Naive thymus-derived CD8-positive, alpha-beta T cell (primary cell): ENCODE measurements at regions not wholly inside any gene's neighbourhood (a gene's known extent, or its start where the extent isn't known, plus 50 kb on each side); places are given as distances from the start of the nearest gene placed in this dataset.

ENCODE experiments used
- ATAC-seq, 2 donors: fragments of 150-1000 bp; cut with Tn5 transposase in 1 of 2; sonication (Bioruptor Pico), chemical (Tn5 transposase) in 1 of 2; 1 replicate in 1 of 2; 2 replicates in 1 of 2; pipeline ENCODE4 v1.10.0; 2021; ENCODE audit warnings: mild to moderate bottlenecking in 2 of 2, moderate library complexity in 2 of 2
- POLR2A ChIA-PET: fragments of 350-600 bp; sonication (Branson Sonifier 250); formaldehyde crosslinking; loops from one replicate; lab custom pipeline; 2021; ENCODE audit warnings: antibody characterized with exemption; lab: Charles Lee
- DNase-seq, 10 donors: peaks; one replicate each; pipeline versions ENCODE4 v3.0.0 to v3.0.0-alpha.2; 2020 to 2022
- H3K27ac Mint-ChIP-seq, 10 donors: one replicate each; pipeline ENCODE4 v1.8.0; 2020 to 2022; ENCODE audit warnings: mild to moderate bottlenecking in 10 of 10, mixed read lengths in 10 of 10, moderate library complexity in 4 of 10, inconsistent platforms in 1 of 10
- H3K27me3 Mint-ChIP-seq, 5 donors: one replicate each; pipeline ENCODE4 v1.8.0; 2021 to 2022; ENCODE audit warnings: mixed read lengths in 5 of 5
- H3K36me3 Mint-ChIP-seq, 3 donors: one replicate each; pipeline ENCODE4 v1.8.0; 2020 to 2022; ENCODE audit warnings: mixed read lengths in 3 of 3, mild to moderate bottlenecking in 2 of 3, inconsistent platforms in 1 of 3
- H3K4me1 Mint-ChIP-seq, 4 donors: one replicate each; pipeline ENCODE4 v1.8.0; 2021 to 2022; ENCODE audit warnings: mixed read lengths in 4 of 4
- H3K4me3 Mint-ChIP-seq, 10 donors: one replicate each; pipeline ENCODE4 v1.8.0; 2020 to 2022; ENCODE audit warnings: mild to moderate bottlenecking in 10 of 10, mixed read lengths in 10 of 10, moderate library complexity in 6 of 10, inconsistent platforms in 1 of 10
- H3K9me3 Mint-ChIP-seq, 9 donors: one replicate each; pipeline ENCODE4 v1.8.0; 2020 to 2022; ENCODE audit warnings: mixed read lengths in 9 of 9, mild to moderate bottlenecking in 3 of 9, inconsistent platforms in 1 of 9, moderate library complexity in 1 of 9

- no peaks in the 10 kb centered on the region for H3K4me1 Mint-ChIP-seq
- H3K4me3 Mint-ChIP-seq: no peak overlapping the region
- no peak overlapping the region for H3K27ac Mint-ChIP-seq
- H3K9me3 Mint-ChIP-seq: peaks cover 0 to 14% (median 4%) of the 10 kb centered on the region in 9 donors
- no peaks in the 10 kb centered on the region for H3K36me3 Mint-ChIP-seq
- H3K27me3 Mint-ChIP-seq: no peaks in the 10 kb centered on the region
- POLR2A ChIA-PET: no interaction called here
- ATAC-seq (no peak), DNase-seq (no peak)
Observed at GRCh38 chr3:25145176-25145575, 282.9 kb upstream of the RARB start.

- no peak for ATAC-seq
- DNase-seq: no peak
- no peak overlapping the region for H3K27ac Mint-ChIP-seq
- H3K27me3 Mint-ChIP-seq: no peaks in the 10 kb centered on the region
- no peaks in the 10 kb centered on the region for H3K36me3 Mint-ChIP-seq
- no peaks in the 10 kb centered on the region for H3K4me1 Mint-ChIP-seq
- H3K4me3 Mint-ChIP-seq: no peak overlapping the region
- POLR2A ChIA-PET: no interaction called here
- H3K9me3 Mint-ChIP-seq: peaks cover 0 to 16% (median 6%) of the 10 kb centered on the region in 9 donors
Observed at GRCh38 chr3:25150199-25150598, 277.9 kb upstream of the RARB start.

- no peaks in the 10 kb centered on the region for H3K36me3 Mint-ChIP-seq
- POLR2A ChIA-PET: no interaction called here
- H3K9me3 Mint-ChIP-seq: peaks cover 0 to 20% (median 3%) of the 10 kb centered on the region in 9 donors
- H3K27ac Mint-ChIP-seq: no peak overlapping the region
- no peak overlapping the region for H3K4me3 Mint-ChIP-seq
- H3K4me1 Mint-ChIP-seq: no peaks in the 10 kb centered on the region
- ATAC-seq (no peak), DNase-seq (no peak)
- H3K27me3 Mint-ChIP-seq: no peaks in the 10 kb centered on the region
Observed at GRCh38 chr3:25151281-25151902, 276.7 kb upstream of the RARB start.

- DNase-seq (no peak), ATAC-seq (no peak)
- H3K27ac Mint-ChIP-seq: no peak overlapping the region
- H3K36me3 Mint-ChIP-seq: no peaks in the 10 kb centered on the region
- H3K9me3 Mint-ChIP-seq: peaks cover 0 to 20% (median 3%) of the 10 kb centered on the region in 9 donors
- H3K4me3 Mint-ChIP-seq: no peak overlapping the region
- no peaks in the 10 kb centered on the region for H3K4me1 Mint-ChIP-seq
- H3K27me3 Mint-ChIP-seq: no peaks in the 10 kb centered on the region
- POLR2A ChIA-PET: no interaction called here
Observed at GRCh38 chr3:25151903-25152295, 276.2 kb upstream of the RARB start.

- DNase-seq (no peak), ATAC-seq (no peak)
- Mint-ChIP-seq H3K27me3 (no peaks in the 10 kb centered on the region), H3K4me3 (no peak overlapping the region), H3K9me3 (peaks cover 0 to 20% (median 2%) of the 10 kb centered on the region in 9 donors), H3K4me1 (no peaks in the 10 kb centered on the region), H3K27ac (no peak overlapping the region), H3K36me3 (no peaks in the 10 kb centered on the region)
- POLR2A ChIA-PET: no interaction called here
Observed at GRCh38 chr3:25153136-25153535, 274.9 kb upstream of the RARB start.

GRCh38 chr3:25153561-25153960 is 274.5 kb upstream of the RARB start:
- POLR2A ChIA-PET: no interaction called here
- H3K4me3 Mint-ChIP-seq: no peak overlapping the region
- no peaks in the 10 kb centered on the region for H3K4me1 Mint-ChIP-seq
- DNase-seq (no peak), ATAC-seq (no peak)
- no peaks in the 10 kb centered on the region for H3K27me3 Mint-ChIP-seq
- H3K9me3 Mint-ChIP-seq: peaks cover 0 to 20% (median 2%) of the 10 kb centered on the region in 9 donors
- H3K36me3 Mint-ChIP-seq: no peaks in the 10 kb centered on the region
- H3K27ac Mint-ChIP-seq: no peak overlapping the region

GRCh38 chr3:25155652-25156471 is 272.2 kb upstream of the RARB start:
- H3K27ac Mint-ChIP-seq: no peak overlapping the region
- no peaks in the 10 kb centered on the region for H3K4me1 Mint-ChIP-seq
- ATAC-seq (no peak), DNase-seq (no peak)
- POLR2A ChIA-PET: no interaction called here
- H3K9me3 Mint-ChIP-seq: peaks cover 0 to 20% (median 5%) of the 10 kb centered on the region in 9 donors
- H3K36me3 Mint-ChIP-seq: no peaks in the 10 kb centered on the region
- no peak overlapping the region for H3K4me3 Mint-ChIP-seq
- no peaks in the 10 kb centered on the region for H3K27me3 Mint-ChIP-seq

GRCh38 chr3:25156626-25157025 is 271.4 kb upstream of the RARB start:
- no peaks in the 10 kb centered on the region for H3K4me1 Mint-ChIP-seq
- ATAC-seq (no peak), DNase-seq (no peak)
- H3K4me3 Mint-ChIP-seq: no peak overlapping the region
- no peak overlapping the region for H3K27ac Mint-ChIP-seq
- H3K27me3 Mint-ChIP-seq: no peaks in the 10 kb centered on the region
- H3K9me3 Mint-ChIP-seq: peaks cover 0 to 20% (median 5%) of the 10 kb centered on the region in 9 donors
- no peaks in the 10 kb centered on the region for H3K36me3 Mint-ChIP-seq
- POLR2A ChIA-PET: no interaction called here

GRCh38 chr3:25165306-25165705 is 262.8 kb upstream of the RARB start:
- Mint-ChIP-seq H3K9me3 (peaks cover 0 to 22% (median 5%) of the 10 kb centered on the region in 9 donors), H3K4me3 (no peak overlapping the region), H3K4me1 (no peaks in the 10 kb centered on the region), H3K27ac (no peak overlapping the region), H3K27me3 (no peaks in the 10 kb centered on the region), H3K36me3 (peaks cover 0 to 5% (median 0%) of the 10 kb centered on the region in 3 donors)
- DNase-seq (no peak), ATAC-seq (no peak)
- POLR2A ChIA-PET: no interaction called here

- no peak for DNase-seq
- H3K27ac Mint-ChIP-seq: no peak overlapping the region
- no peaks in the 10 kb centered on the region for H3K27me3 Mint-ChIP-seq
- no peak for ATAC-seq
- H3K4me3 Mint-ChIP-seq: no peak overlapping the region
- peaks cover 0 to 5% (median 0%) of the 10 kb centered on the region in 3 donors for H3K36me3 Mint-ChIP-seq
- POLR2A ChIA-PET: no interaction called here
- no peaks in the 10 kb centered on the region for H3K4me1 Mint-ChIP-seq
- H3K9me3 Mint-ChIP-seq: peaks cover 0 to 22% (median 5%) of the 10 kb centered on the region in 9 donors
Observed at GRCh38 chr3:25166016-25166415, 262.0 kb upstream of the RARB start.

GRCh38 chr3:25169151-25169550 is 258.9 kb upstream of the RARB start:
- Mint-ChIP-seq H3K27me3 (no peaks in the 10 kb centered on the region), H3K27ac (no peak overlapping the region), H3K4me3 (no peak overlapping the region), H3K9me3 (peaks cover 0 to 18% (median 5%) of the 10 kb centered on the region in 9 donors), H3K4me1 (no peaks in the 10 kb centered on the region), H3K36me3 (peaks cover 0 to 5% (median 0%) of the 10 kb centered on the region in 3 donors)
- ATAC-seq (no peak), DNase-seq (no peak)
- POLR2A ChIA-PET: no interaction called here

- H3K27me3 Mint-ChIP-seq: no peaks in the 10 kb centered on the region
- peaks cover 0 to 3% (median 0%) of the 10 kb centered on the region in 3 donors for H3K36me3 Mint-ChIP-seq
- no peak overlapping the region for H3K27ac Mint-ChIP-seq
- no peak for ATAC-seq
- no peak overlapping the region for H3K4me3 Mint-ChIP-seq
- no peak for DNase-seq
- POLR2A ChIA-PET: no interaction called here
- no peaks in the 10 kb centered on the region for H3K4me1 Mint-ChIP-seq
- peaks cover 0 to 20% (median 4%) of the 10 kb centered on the region in 9 donors for H3K9me3 Mint-ChIP-seq
Observed at GRCh38 chr3:25170021-25170420, 258.0 kb upstream of the RARB start.

GRCh38 chr3:25171118-25171807 is 256.8 kb upstream of the RARB start:
- no peak for ATAC-seq
- no peak for DNase-seq
- Mint-ChIP-seq H3K27ac (no peak overlapping the region), H3K27me3 (no peaks in the 10 kb centered on the region), H3K9me3 (peaks cover 0 to 20% (median 2%) of the 10 kb centered on the region in 9 donors), H3K4me1 (no peaks in the 10 kb centered on the region), H3K4me3 (no peak overlapping the region), H3K36me3 (no peaks in the 10 kb centered on the region)
- POLR2A ChIA-PET: no interaction called here
